Tongue (tissue), 1 donor: ENCODE measurements at regions not wholly inside any gene's neighbourhood (a gene's known extent, or its start where the extent isn't known, plus 50 kb on each side); places are given as distances from the start of the nearest gene placed in this dataset.
"Not testable (repeated sequence)": the region's sequence is repeated elsewhere in the genome, so short reads cannot be mapped to it uniquely, and the experiment has no call there.

Experiments
- DNase-seq: peaks from one replicate; pipeline ENCODE4 v3.0.0-alpha.2; 2015

DNA sequence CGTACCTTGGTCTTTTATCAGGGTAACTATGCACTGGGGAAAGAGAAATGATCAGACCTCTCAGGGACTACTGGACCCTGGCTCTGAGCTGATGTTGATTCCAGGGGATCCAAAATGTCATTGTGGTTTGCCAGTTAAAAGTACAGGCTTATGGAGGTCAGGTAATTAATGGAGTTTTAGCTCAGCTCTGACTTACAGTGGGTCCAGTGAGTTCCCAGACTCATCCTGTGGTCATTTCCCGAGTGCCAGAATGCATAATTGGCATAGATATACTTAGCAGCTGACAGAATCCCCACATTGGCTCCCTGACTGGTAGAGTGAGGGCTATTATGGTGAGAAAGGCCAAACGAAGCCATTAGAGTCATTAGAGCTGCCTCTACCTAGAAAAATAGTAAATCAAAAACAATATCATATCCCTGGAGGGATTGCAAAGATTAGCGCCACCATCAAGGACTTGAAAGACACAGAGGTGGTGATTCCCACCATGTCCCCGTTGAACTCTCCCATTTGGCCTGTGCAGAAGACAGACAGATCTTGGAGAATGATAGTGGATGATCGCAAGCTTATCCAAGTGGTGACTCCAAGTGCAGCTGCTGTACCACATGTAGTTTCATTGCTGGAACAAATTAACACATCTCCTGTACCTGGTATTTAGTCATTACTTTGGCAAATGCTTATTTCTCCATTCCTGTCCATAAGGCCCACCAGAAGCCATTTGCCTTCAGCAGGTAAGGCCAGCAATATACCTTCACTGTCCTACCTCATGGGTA lies 152.4 kb downstream of the THBS2 start:
- DNase-seq: no peak

DNA sequence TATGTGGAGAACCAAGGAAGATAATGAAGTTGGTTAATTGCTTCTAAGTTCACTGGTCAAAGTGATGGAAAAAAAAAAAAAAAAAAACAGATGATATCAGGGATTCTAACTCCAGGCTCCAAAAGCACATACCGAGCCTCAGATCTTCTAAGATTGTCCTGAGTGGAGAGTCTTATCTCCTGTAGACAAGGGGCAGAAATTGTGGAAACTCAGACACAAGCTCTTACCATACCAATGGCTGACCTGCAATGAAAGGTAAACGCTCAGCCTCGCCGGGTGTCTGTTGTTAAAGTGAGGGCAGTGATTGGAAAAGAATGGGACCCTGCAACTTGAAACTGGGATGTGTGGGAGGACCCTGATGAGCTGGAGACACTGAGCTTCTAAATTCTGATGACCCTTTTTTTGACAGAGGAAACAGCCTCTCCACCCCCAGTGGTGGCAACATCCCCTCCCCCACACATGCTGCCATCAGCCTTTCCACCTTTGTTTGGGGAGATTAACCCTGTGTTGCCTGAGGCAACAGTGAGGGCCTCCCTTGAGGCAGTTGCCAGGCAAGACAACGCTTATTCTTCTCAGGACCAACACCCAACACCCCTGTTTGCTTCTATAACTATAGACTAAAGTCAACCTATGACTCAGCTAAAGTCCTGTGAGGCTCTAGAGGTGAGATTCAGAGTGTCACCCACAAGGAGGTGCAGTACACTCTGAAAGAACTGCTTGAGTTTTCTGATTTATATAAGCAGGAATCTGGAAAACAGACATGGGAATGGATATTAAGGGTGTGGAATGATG lies 154.0 kb downstream of the THBS2 start:
- no peak for DNase-seq

DNA sequence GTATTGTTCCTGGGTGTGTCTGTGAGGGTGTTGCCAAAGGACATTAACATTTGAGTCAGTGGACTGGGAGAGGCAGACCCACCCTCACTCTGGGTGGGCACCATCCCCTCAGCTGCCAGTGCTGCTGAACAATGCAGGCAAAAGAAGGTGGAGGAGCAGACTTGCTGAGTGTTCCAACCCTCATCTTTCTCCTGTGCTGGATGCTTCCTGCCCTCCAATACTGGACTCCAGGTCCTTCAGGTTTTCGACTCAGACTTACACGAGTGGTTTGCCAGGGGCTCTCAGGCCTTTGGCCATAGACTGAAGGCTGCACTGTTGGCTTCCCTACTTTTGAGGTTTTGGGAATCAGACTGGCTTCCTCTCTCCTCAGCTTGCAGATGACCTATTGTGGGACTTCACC lies 155.0 kb downstream of the THBS2 start:
- not testable (repeated sequence) for DNase-seq

DNA sequence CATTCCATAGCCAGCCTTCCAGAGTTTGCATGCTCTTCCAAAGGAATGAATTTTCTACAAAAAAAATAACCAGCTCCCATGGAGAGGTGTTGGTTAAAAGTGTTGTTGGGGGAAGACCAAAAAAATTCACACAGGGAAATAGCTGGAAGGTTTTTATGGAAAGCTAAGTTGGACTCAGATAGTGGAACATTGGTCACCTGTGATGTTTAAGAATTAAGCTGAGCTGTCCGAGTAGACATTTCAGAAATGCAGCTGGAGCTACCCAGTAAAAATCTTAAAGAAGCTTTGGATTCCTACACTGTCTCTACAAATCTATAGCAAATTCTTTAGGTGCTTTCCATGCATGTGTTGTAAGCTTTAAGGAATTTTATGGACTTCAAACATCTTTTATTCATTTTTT lies 155.5 kb downstream of the THBS2 start:
- DNase-seq: peak; percentile 60

DNA sequence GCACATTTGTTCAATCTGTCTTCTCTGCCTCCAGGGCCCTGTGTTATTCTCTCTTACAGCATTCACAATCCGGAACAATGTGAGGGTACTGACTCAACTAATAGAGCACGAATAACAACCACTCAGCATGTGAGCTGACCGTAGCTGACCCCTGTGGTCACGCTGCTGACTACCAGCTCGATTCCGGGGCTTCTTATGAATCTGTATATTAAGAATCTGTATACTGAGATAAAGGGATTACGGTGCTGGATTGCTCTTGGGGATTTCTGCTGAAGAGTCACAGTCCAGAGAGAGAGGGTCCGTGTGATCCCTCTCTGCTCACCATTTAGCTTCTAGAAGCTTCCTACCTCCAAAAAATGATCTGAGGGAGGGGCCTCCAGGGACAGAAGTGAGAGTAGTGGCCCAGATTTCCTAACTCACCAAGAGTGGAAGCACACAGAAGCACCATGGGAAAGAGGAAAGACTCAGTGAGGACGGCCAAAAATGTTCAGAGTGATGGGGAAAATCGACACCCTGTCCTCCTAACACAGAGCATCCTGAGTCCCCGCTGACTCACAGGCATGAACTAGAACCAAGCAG lies 156.2 kb downstream of the THBS2 start:
- peak; percentile 25 for DNase-seq

DNA sequence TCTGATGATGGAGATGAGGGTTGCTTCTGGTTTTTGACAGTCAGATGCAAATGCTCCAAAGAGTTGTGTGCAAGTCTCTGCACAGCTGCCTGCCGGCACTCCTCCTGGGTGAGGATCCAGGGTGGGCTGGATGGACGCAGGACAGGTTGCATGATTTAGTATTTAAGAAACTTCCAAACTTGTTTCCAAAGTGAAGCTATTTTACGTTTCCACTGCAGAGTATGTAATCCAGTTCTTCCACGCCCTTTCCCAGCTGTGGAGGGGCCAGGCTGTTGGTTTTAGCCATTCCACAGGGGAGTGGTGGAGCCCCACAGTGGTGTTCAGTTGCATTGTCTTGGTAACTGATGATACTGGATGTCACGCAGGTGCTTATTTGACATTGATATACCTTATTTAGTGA lies 157.3 kb downstream of the THBS2 start:
- DNase-seq: peak; percentile 53

DNA sequence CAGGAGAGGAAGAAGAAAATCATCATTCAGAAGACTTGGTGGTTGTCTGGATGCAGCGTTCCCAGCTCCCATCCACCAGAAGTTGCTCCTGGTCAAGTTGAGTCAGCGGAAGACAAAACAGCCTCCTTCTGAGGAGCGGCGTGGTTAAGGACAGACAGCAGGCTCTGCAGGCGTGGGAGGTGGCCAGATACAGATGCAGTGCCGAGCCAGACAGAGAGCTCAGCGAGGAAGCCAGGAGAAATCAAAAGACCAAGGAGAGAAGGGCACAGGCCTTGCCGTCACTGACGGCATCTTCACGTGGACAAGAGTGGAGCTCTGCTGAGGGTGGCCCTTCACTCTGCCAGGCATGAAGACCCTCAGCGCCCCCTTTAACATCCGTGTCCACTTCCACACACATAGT lies 158.5 kb downstream of the THBS2 start:
- DNase-seq: no peak

DNA sequence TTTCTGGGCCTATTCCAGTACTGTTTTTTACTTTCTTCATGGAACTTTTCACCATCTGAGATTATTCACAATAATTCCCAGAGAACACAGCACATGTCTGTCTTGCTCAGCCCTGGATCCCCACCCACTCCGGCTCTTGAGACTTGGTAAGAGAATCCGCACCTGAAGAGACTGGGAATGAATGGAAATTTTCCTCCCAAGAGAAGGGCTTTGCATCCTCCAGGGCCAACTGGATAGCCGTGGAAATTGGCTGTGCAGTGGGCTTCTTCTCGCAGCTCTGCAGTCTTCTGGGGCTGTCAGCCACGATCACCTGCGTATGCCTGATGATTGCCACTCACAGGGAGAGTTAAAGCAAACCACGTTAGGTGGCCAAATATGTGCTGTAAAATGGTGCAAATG lies 159.1 kb downstream of the THBS2 start:
- DNase-seq: no peak

DNA sequence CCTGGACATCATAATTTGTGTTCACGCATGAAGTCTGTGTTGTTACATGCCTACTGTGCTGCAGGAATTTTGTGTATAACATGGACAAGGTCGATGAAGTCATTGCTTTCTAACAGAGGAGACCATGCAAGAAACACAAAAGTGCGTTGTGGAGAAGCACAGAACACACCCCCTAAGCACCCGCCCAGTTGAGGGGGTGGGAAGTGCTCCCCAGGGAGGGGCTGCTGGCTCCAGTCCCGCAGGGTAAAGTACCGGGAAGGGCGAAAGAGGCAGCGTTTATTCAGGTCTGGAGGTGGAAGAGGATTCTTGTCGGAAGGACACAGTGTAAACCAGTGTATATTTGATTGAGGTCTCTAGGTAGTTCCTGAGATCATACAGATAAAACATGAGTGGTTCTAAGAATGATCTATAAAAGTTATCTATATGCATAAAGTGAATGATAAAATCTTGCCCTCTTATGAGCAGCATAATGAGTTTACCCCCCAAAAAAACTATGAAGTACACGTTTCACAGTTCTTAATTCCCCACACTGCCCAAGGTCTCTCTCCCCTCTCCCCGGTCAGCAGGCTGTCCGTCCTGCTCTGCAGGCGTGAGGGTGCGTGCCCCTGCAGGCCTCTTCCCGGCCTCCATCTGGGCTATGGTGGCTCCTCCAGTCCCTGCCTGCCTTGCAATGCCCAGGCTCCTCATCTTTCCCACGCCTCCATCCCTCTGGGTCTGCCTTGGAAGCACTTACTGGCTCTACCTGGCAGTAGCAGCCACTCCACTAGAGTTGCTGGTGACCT lies 159.7 kb downstream of the THBS2 start:
- DNase-seq: no peak

DNA sequence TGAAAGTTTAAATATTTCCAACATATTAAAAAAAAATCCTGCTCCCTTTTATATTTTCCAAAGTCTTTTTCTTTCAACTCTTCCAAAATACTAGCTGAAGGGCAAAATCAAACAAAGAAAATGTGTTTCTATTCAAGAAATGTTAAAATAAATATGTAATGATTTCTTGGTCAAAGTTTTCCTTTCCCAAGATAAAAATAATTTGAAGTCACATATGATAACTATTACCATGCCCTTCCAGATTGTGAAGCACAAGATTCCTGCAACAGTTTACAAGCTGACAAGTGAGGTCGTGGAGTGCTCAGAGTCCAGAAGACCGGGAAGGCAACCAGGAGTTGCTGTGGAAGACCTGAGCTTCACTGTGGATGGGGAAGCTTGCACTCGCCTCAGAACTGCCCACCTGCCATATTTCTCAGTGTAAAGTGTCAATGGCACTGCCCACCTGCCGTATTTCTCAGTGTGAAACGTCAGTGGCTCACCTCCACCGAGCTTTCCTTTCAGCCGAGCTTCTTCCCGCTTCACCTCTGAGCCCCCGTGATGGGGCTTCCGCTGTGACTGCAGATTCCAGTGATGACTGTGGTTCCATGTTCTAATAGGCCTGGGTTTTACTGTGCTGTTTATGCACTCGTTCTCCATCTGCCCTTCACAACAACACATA lies 160.5 kb downstream of the THBS2 start:
- DNase-seq: no peak

DNA sequence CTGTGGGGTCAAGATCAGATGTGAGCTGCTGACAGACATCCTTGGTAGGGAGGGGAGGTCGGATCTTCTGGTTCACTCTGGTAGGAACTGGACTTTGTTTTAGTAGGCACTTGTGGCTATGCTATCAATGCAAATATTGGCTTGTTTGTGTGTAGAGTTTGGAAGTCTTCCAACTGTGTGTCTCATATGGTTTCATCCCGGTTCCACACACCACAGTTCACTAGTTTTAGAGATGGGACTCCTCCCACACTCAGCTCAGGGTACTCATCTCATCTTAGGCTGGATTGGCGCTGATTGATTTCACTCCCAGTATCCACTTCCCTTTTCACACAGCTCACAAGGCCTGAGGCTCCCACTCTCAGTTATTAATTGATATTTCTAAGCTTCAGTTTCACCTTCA lies 161.3 kb downstream of the THBS2 start:
- no peak for DNase-seq

DNA sequence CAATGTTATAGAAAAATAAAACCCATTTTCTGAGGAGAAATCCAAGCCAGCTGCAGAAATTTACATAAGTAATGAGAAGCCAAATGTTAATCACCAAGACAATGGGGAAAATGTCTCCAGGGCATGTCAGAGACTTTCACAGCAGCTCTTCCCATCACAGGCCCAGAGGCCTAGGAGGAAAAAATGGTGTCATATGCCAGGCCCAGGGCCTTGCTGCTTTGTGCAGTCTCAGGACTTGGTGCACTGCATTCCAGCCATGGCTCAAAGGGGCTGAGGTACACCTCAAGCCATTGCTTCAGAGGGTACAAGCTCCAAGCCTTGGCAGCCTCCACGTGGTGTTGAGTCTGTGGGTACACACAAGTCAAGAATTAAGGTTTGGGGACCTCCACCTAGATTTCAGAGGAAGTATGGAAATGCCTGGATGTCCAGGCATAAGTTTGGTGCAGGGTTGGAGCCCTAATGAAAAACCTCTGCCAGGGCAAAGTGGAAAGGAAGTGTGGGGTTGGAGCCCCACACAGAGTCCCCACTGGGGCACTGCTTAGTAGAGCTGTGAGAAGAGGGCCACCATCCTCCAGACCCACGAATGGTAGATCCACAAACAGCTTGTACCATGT lies 163.0 kb downstream of the THBS2 start:
- DNase-seq: not testable (repeated sequence)

DNA sequence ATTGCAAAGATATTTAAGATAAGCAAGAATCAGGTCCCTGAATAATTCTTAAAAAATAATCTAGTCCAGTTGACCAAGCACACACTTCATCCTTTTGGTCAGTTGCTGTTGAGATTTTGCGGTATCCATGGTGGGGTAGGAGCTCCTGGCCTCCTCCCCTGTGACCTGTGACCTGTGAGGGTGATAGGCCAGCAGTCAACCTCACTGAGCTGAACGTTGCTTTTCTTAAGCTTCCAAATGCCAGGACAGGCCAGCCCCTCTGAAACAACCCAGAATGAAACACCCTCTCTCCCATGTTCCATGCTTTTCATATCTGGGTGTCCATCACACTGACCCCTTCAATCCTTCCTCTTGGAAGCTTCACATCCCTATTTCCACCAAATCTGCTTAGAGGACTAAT lies 164.9 kb downstream of the THBS2 start:
- DNase-seq: no peak

DNA sequence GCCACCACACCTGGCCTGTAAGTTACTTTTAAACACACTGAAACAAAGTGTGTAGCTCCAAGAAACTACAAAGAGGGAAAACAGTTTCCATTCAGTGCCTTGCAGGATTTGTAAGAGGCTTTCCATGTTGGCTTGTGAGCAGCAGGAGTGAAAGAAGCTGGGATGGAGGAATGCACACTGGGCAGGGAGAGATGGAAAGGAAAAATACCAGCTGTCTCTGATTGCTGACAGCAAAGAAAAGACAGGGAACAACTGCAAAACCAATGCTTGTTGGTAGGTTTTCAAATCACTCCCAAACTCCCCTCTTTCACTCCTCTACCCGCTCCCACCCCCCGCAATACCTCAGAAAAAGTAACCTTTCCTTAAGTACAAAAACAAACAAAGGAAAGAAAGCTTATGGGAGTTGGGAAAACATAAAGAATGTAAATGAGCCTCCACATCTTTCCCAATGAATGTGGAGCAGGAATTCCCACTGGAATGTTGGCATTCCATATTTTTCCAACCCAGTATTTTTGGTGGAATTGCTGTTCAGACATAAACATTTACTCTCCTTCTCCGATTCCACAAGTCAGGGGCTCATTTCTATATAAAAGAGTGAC lies 166.1 kb downstream of the THBS2 start:
- DNase-seq: peak; percentile 89

DNA sequence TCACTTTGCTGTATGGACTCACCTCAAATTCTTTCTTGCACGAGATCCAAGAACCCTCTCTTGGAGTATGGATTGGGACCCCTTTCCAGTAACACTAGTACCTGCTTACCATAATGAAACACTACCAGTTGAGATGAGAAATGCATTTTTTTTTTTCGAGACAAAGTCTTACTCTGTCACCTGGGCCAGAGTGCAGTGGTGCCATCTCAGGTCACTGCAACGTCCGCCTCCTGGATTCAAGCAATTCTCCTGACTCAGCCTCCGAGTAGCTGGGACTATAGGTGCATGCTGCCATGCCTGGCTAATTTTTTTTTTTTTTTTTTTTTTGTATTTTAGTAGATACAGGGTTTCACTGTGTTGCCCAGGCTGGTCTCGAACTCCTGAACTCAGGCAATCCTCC lies 167.0 kb downstream of the THBS2 start:
- not testable (repeated sequence) for DNase-seq

DNA sequence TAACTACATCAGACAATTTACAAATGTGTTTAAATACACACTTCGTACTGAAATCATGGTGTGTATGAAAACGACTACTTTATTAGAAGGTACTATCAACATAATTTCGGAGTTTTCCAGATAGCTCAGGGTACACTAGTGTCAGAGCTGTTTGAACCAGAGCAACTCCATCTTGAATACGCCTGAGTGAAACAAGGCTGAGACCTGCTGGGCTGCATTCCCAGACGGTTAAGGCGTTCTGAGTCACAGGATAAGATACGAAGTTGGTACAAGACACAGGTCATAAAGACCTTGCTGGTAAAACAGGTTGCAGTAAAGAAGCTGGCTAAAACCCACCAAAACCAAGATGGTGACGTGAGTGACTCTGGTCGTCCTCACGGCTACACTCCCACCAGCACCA lies 167.6 kb downstream of the THBS2 start:
- no peak for DNase-seq

DNA sequence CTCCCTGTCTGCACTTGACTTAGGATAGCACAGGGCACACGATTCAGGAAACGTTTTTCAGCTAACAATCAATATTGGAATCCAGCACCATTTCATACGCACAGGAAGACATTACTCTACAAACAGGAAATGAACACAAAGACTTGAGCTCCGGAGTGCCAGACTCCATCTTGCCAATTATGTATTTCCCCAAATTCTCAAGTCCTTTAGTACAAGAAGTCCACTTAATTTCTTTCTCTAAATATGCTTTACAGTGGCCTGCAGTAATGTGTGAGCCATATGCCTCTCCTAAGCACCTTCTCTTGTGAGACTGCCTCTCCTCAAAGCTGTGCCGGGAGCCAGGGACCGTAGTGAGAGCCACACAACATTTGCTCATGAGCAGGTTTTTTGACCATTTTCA lies 168.2 kb downstream of the THBS2 start:
- no peak for DNase-seq

DNA sequence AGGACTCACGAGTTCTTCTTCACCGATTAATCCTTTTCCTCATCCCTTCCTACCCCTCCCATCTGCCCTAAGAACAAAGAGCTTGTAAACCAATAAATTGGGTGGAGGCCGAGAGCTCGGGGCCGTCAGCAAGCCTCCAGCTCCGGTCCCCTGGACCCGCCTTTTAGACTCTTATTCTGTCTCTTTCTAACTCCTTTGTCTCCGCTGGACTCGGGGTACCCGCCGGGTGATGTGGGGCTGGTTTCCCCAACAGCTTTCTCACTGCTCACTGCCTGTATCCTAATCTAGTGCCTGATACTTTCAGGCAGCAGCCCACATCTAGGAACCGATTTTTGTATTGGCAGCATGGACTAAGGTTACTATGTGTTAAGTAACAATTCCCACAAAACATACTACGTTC lies 169.1 kb downstream of the THBS2 start:
- not testable (repeated sequence) for DNase-seq

DNA sequence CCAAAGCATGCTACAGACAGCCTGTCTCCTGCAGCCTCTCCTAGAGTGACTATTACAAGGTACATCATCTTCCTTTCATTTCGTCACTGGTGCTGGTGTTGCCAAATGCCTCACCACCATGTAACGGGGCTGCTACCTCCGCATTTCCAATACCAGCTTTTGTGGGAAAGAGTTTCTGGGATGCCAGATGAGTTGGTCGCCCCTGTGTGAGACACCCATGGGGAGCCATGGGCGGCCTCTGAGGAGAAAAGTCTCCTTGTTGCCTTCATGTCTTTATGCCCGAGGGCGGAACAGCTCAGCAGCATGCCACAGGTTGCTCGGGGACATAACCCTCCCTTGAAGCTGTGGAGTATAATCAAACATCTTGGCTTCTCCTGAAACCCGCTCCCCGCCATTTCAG lies 169.6 kb downstream of the THBS2 start:
- no peak for DNase-seq

DNA sequence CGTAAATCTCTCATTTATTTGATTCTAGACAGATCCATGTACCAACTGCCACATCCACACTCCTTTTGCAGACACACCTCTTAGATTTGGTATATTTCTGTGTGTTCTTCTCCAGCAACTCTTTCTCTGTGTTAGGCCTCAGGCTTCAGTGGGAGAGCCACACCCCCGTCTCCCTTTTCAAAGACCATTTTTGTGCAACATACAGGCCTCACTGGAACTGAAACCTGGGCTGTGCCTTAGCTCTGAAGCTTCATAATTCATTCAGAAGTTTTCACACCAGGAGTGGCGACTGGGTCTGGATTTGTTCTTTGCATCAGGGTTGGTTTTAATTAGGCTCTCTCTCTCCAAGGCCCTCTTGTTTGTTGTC lies 170.2 kb downstream of the THBS2 start:
- no peak for DNase-seq

DNA sequence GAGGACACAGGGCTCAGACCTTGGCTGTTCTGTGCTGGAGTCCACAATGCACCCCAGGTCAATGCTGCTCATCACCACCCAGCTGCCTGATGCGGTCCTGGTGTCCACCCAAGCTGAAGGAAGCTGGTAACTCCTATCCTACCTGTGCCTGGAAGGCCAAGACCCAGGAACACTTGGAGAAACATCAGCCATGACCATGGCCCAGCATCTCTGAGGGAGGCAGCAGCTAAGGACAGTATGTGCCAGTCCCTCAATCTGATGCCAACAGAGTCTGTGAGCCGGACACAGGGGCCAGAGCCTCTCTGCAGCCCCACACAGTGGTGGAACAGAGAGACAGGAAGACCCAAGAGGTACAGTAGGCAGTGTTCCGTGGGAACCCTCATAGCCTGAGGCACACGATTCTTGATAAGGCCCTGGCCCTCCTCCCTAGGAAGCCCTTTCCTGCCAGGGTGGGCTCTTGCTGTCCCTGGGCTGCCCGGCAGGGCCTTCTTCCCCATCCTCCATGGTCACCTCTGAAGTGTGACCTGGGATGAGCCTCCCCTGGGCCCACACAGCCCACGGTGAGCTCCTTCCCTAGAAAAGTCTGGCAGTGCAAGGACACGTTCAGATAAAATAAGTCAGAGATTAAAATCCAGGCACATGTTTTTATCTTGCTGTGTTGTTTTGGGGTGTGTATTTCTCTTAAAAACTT lies 170.7 kb downstream of the THBS2 start:
- no peak for DNase-seq
